ENCODE measurements at regions not wholly inside any gene's neighbourhood (a gene's known extent, or its start where the extent isn't known, plus 50 kb on each side); places are given as distances from the start of the nearest gene placed in this dataset.

- Histone ChIP-seq H3K4me1 (ENCODE audit: control insufficient read depth, insufficient read depth, low read length, unreplicated experiment) (no peaks in the 10 kb centered on the region), H3K36me3 (ENCODE audit: insufficient read depth, low read length) (no peaks in the 10 kb centered on the region), H3K27ac (ENCODE audit: low read depth, low read length) (no peak overlapping the region), H3K79me2 (ENCODE audit: control insufficient read depth, insufficient read depth, low read length, unreplicated experiment) (no peaks in the 10 kb centered on the region), H2AFZ (ENCODE audit: low read length, unreplicated experiment) (no peak overlapping the region), H3K4me3 (ENCODE audit: low read depth, low read length) (no peak overlapping the region), H3K27me3 (ENCODE audit: insufficient read depth, low read length) (peaks cover 67% of the 10 kb centered on the region)
These were observed 113.8 kb upstream of the C14orf180 start for GRCh38 chr14:104465482-104466390.

GRCh38 chr14:104467236-104467635 lies 112.3 kb upstream of the C14orf180 start:
- H3K4me1 ChIP-seq (ENCODE audit: control insufficient read depth, insufficient read depth, low read length, unreplicated experiment), result no peaks in the 10 kb centered on the region
- no peaks in the 10 kb centered on the region for H3K36me3 ChIP-seq (ENCODE audit: insufficient read depth, low read length)
- no peak overlapping the region for H3K27ac ChIP-seq (ENCODE audit: low read depth, low read length)
- H3K79me2 ChIP-seq (ENCODE audit: control insufficient read depth, insufficient read depth, low read length, unreplicated experiment), result no peaks in the 10 kb centered on the region
- H2AFZ ChIP-seq (ENCODE audit: low read length, unreplicated experiment), result no peak overlapping the region
- no peak overlapping the region for H3K4me3 ChIP-seq (ENCODE audit: low read depth, low read length)
- H3K27me3 ChIP-seq (ENCODE audit: insufficient read depth, low read length), result peaks cover 54% of the 10 kb centered on the region

GRCh38 chr14:104467641-104468040 lies 111.9 kb upstream of the C14orf180 start:
- Histone ChIP-seq H3K4me3 (ENCODE audit: low read depth, low read length) (no peak overlapping the region), H3K27ac (ENCODE audit: low read depth, low read length) (no peak overlapping the region), H3K79me2 (ENCODE audit: control insufficient read depth, insufficient read depth, low read length, unreplicated experiment) (no peaks in the 10 kb centered on the region), H3K27me3 (ENCODE audit: insufficient read depth, low read length) (peaks cover 51% of the 10 kb centered on the region), H3K4me1 (ENCODE audit: control insufficient read depth, insufficient read depth, low read length, unreplicated experiment) (no peaks in the 10 kb centered on the region), H3K36me3 (ENCODE audit: insufficient read depth, low read length) (no peaks in the 10 kb centered on the region), H2AFZ (ENCODE audit: low read length, unreplicated experiment) (no peak overlapping the region)

DNA sequence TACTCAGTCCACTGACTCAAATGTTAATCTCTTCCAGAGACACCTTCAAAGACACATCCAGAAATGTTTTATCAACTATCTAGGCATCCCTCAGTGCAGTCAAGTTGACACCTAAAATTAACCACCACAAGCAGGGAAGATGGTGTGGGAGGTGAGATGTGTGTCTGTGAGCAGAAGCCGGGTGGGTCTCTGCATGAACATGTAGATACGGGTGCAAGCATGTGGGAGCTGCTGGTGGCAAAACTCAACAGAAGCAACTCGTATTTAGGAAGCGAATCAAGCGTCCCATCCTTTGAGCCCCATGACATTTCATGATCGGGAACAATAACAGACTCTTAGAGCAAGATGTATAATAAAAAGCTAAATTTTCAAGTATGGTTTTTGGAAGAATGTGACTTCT lies 110.0 kb upstream of the C14orf180 start:
- peaks cover 44% of the 10 kb centered on the region for H3K27me3 ChIP-seq (ENCODE audit: insufficient read depth, low read length)
- no peaks in the 10 kb centered on the region for H3K4me1 ChIP-seq (ENCODE audit: control insufficient read depth, insufficient read depth, low read length, unreplicated experiment)
- no peak overlapping the region for H2AFZ ChIP-seq (ENCODE audit: low read length, unreplicated experiment)
- no peaks in the 10 kb centered on the region for H3K36me3 ChIP-seq (ENCODE audit: insufficient read depth, low read length)
- no peaks in the 10 kb centered on the region for H3K79me2 ChIP-seq (ENCODE audit: control insufficient read depth, insufficient read depth, low read length, unreplicated experiment)
- H3K27ac ChIP-seq (ENCODE audit: low read depth, low read length), result no peak overlapping the region
- no peak overlapping the region for H3K4me3 ChIP-seq (ENCODE audit: low read depth, low read length)

DNA sequence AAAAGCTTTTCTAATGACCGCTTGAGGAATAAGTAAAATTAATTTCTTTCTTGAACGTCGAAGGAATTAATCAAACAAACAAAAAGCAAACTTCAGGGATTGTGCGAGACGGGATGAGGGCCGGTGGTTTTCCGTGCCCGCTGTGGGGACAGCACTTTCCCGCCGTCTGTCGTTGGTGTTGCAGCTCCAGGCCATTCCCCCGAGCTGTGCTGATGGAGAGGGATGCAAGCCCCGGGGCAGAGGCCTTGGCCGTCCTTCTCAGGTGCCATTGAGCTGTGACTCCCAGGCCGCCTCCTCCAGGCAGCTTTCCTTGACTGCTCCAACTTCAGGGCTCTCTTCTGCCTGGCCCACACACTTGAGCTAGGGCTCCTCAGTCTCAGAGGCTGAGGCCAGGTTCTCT lies 109.0 kb upstream of the C14orf180 start:
- no peak overlapping the region for H3K4me3 ChIP-seq (ENCODE audit: low read depth, low read length)
- no peaks in the 10 kb centered on the region for H3K4me1 ChIP-seq (ENCODE audit: control insufficient read depth, insufficient read depth, low read length, unreplicated experiment)
- H3K27me3 ChIP-seq (ENCODE audit: insufficient read depth, low read length), result peaks cover 39% of the 10 kb centered on the region
- no peaks in the 10 kb centered on the region for H3K36me3 ChIP-seq (ENCODE audit: insufficient read depth, low read length)
- H3K79me2 ChIP-seq (ENCODE audit: control insufficient read depth, insufficient read depth, low read length, unreplicated experiment), result no peaks in the 10 kb centered on the region
- no peak overlapping the region for H3K27ac ChIP-seq (ENCODE audit: low read depth, low read length)
- no peak overlapping the region for H2AFZ ChIP-seq (ENCODE audit: low read length, unreplicated experiment)

GRCh38 chr14:104471114-104471513 lies 108.5 kb upstream of the C14orf180 start:
- H3K27ac ChIP-seq (ENCODE audit: low read depth, low read length), result no peak overlapping the region
- no peaks in the 10 kb centered on the region for H3K4me1 ChIP-seq (ENCODE audit: control insufficient read depth, insufficient read depth, low read length, unreplicated experiment)
- no peaks in the 10 kb centered on the region for H3K36me3 ChIP-seq (ENCODE audit: insufficient read depth, low read length)
- no peaks in the 10 kb centered on the region for H3K79me2 ChIP-seq (ENCODE audit: control insufficient read depth, insufficient read depth, low read length, unreplicated experiment)
- no peak overlapping the region for H2AFZ ChIP-seq (ENCODE audit: low read length, unreplicated experiment)
- H3K4me3 ChIP-seq (ENCODE audit: low read depth, low read length), result no peak overlapping the region
- peaks cover 39% of the 10 kb centered on the region for H3K27me3 ChIP-seq (ENCODE audit: insufficient read depth, low read length)

GRCh38 chr14:104472073-104472472 lies 107.5 kb upstream of the C14orf180 start:
- Histone ChIP-seq H3K27me3 (ENCODE audit: insufficient read depth, low read length) (peaks cover 33% of the 10 kb centered on the region), H3K4me1 (ENCODE audit: control insufficient read depth, insufficient read depth, low read length, unreplicated experiment) (no peaks in the 10 kb centered on the region), H3K27ac (ENCODE audit: low read depth, low read length) (no peak overlapping the region), H2AFZ (ENCODE audit: low read length, unreplicated experiment) (no peak overlapping the region), H3K79me2 (ENCODE audit: control insufficient read depth, insufficient read depth, low read length, unreplicated experiment) (no peaks in the 10 kb centered on the region), H3K36me3 (ENCODE audit: insufficient read depth, low read length) (no peaks in the 10 kb centered on the region), H3K4me3 (ENCODE audit: low read depth, low read length) (no peak overlapping the region)

DNA sequence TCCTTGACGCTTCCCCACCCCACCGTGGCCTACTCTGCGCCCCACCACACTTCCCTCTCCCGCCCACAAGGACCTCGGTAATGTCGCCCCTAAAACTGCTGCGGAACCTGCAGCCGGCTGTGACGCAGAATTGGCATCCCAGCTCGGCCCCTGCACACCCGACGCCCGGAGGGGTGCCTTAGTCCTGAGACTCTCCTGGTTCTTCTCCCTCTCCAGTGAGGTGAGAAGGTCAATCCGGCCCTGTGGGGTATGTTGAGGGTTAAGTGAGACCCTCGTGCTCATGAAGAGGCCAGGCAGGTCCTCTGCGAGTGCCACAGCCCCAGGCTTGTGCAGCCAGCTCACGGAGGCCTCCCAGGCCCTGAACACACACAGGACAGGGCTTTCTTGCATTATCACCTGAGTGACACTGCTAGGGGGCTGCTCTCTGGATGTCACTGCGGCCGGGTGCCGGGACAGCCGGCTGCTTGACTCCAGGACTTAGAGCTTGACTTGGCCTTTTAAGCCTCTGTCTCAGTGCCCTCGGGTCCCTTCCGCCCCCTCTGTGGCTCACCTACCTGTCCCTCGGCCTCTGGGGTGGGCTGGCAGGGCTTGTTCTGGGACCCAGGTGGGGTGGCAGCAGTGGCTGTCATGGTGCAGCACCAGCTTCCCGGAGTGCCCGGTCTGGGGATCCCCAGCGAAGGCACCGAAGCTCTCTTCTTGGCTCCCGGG lies 106.9 kb upstream of the C14orf180 start:
- Histone ChIP-seq H3K79me2 (ENCODE audit: control insufficient read depth, insufficient read depth, low read length, unreplicated experiment) (no peaks in the 10 kb centered on the region), H3K4me1 (ENCODE audit: control insufficient read depth, insufficient read depth, low read length, unreplicated experiment) (no peaks in the 10 kb centered on the region), H3K27ac (ENCODE audit: low read depth, low read length) (no peak overlapping the region), H3K27me3 (ENCODE audit: insufficient read depth, low read length) (peaks cover 33% of the 10 kb centered on the region), H3K4me3 (ENCODE audit: low read depth, low read length) (no peak overlapping the region), H2AFZ (ENCODE audit: low read length, unreplicated experiment) (no peak overlapping the region), H3K36me3 (ENCODE audit: insufficient read depth, low read length) (no peaks in the 10 kb centered on the region)

DNA sequence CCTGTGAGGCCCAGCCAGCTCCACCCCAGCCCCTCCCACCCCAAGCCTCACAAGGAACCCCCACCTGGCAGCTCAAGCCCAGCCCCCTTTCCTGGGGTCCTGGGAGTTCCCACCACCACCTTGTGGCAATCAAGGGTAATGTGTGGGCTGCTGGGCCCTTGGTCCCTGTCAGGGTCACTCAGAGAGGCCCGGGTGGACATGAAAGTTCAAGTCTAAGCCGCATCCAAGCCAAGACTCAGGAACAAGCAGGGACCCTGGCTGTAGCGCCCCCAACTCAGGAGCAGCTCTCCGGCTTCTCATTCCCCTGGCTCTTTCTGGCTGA lies 106.4 kb upstream of the C14orf180 start:
- Histone ChIP-seq H3K4me3 (ENCODE audit: low read depth, low read length) (no peak overlapping the region), H3K79me2 (ENCODE audit: control insufficient read depth, insufficient read depth, low read length, unreplicated experiment) (no peaks in the 10 kb centered on the region), H3K27ac (ENCODE audit: low read depth, low read length) (no peak overlapping the region), H2AFZ (ENCODE audit: low read length, unreplicated experiment) (no peak overlapping the region), H3K36me3 (ENCODE audit: insufficient read depth, low read length) (no peaks in the 10 kb centered on the region), H3K4me1 (ENCODE audit: control insufficient read depth, insufficient read depth, low read length, unreplicated experiment) (no peaks in the 10 kb centered on the region), H3K27me3 (ENCODE audit: insufficient read depth, low read length) (peaks cover 33% of the 10 kb centered on the region; the same call in 1 of the 2 replicates)

GRCh38 chr14:104473649-104474494 lies 105.7 kb upstream of the C14orf180 start:
- no peak overlapping the region for H3K4me3 ChIP-seq (ENCODE audit: low read depth, low read length)
- H3K36me3 ChIP-seq (ENCODE audit: insufficient read depth, low read length), result no peaks in the 10 kb centered on the region
- H3K27ac ChIP-seq (ENCODE audit: low read depth, low read length), result no peak overlapping the region
- H3K4me1 ChIP-seq (ENCODE audit: control insufficient read depth, insufficient read depth, low read length, unreplicated experiment), result no peaks in the 10 kb centered on the region
- peaks cover 32% of the 10 kb centered on the region; the same call in 1 of the 2 replicates for H3K27me3 ChIP-seq (ENCODE audit: insufficient read depth, low read length)
- no peaks in the 10 kb centered on the region for H3K79me2 ChIP-seq (ENCODE audit: control insufficient read depth, insufficient read depth, low read length, unreplicated experiment)
- H2AFZ ChIP-seq (ENCODE audit: low read length, unreplicated experiment), result no peak overlapping the region

Measured in ACC112 (cell line).